Cardiac fibroblast (primary cell): ENCODE measurements at regions not wholly inside any gene's neighbourhood (a gene's known extent, or its start where the extent isn't known, plus 50 kb on each side); places are given as distances from the start of the nearest gene placed in this dataset.

Experiments used
- DNase-seq, 2 donors: peaks; one replicate each; pipeline versions ENCODE4 v3.0.0 to v3.0.0-alpha.2; 2010; ENCODE audit warnings: low read depth in 2 of 2
- H3K4me3 ChIP-seq, 2 donors: replicated peaks in 1 of 2; 1 replicate in 1 of 2; 2 replicates in 1 of 2; pipeline ENCODE4 v1.5.1; 2011; ENCODE audit warnings: low read depth in 2 of 2, low read length in 2 of 2, mild to moderate bottlenecking in 2 of 2, moderate library complexity in 1 of 2
- TF ChIP-seq, protein P1 (sequence below): IDR thresholded peaks from one replicate; pipeline ENCODE4 v1.5.1; 2011; ENCODE audit warnings: low read depth, mild to moderate bottlenecking, low read length, inconsistent platforms

DNA sequence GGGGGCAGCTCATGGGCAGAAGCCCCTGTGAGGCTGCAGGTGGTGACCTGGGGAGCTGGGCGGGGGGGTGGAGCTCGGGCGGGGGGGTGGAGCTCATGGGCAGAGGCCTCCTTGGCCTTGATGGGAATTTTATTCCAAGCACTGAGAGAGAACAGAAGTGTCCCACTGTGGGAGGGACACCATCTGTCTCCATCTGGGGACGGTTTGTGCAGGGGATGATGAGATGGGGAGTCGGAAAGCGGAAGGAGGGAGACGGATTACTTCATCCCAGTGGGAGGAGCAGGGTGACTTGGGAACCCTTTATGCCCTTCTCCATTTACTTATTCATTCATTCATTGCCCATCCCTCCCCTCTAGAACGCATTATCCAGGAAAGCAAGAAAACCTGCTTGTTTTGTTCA is 304.7 kb downstream of the ADGRD1 start:
- no peak for DNase-seq
- no peak overlapping the region for H3K4me3 ChIP-seq
- TF ChIP-seq, protein P1, sequence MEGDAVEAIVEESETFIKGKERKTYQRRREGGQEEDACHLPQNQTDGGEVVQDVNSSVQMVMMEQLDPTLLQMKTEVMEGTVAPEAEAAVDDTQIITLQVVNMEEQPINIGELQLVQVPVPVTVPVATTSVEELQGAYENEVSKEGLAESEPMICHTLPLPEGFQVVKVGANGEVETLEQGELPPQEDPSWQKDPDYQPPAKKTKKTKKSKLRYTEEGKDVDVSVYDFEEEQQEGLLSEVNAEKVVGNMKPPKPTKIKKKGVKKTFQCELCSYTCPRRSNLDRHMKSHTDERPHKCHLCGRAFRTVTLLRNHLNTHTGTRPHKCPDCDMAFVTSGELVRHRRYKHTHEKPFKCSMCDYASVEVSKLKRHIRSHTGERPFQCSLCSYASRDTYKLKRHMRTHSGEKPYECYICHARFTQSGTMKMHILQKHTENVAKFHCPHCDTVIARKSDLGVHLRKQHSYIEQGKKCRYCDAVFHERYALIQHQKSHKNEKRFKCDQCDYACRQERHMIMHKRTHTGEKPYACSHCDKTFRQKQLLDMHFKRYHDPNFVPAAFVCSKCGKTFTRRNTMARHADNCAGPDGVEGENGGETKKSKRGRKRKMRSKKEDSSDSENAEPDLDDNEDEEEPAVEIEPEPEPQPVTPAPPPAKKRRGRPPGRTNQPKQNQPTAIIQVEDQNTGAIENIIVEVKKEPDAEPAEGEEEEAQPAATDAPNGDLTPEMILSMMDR = no peak

DNA sequence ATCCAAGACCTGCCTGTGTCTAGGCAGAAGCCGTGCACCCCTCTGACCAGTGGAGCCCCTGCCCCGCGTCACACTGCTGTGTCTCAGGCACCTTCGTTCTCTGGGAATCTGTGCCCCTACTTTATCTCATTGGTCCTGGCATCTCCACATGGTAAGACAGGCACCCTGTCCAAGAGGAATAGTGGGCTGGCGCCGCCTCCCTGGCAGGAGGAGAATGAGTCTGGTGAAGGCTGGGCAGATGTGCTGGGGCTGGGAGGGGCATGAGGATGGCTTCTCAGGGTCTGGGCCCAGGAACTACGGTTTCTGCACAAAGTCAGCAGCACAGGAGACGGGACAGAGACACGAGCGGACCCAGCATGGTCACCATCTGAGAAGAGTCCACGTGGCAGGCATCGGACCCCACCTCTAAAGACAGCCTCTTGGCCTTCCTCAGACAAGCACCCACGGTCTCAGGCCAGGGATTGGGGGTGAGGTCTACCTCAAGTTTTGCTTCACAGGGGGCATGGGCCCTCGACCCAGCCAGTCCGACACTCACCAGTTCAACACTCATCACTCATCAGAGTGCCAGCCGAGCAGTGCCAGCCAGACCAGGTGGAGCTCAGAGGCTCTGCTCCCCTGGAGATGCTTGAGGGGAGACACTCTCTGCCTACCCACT is 306.7 kb downstream of the ADGRD1 start:
- no peak for DNase-seq
- no peak overlapping the region for H3K4me3 ChIP-seq
- TF ChIP-seq, protein P1 = no peak

DNA sequence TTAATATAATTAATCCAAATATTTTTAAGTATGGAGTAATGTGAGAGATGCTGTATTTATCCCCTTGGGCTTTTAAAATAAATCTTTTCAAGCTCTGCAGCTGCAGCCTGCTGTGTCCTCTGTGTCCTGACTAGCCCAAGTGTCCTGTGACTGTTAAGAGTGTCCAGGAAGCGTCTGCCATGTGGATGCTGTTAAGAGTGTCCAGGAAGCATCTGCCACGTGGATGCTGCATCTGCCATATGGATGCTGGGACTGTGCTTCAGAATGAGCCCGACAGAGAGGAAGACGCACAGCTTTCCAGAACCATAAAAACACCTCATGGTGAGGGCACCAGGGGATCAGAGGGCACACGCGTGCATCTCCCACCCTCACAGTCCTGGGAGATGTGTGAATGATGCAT is 307.2 kb downstream of the ADGRD1 start:
- TF ChIP-seq, protein P1 = no peak

DNA sequence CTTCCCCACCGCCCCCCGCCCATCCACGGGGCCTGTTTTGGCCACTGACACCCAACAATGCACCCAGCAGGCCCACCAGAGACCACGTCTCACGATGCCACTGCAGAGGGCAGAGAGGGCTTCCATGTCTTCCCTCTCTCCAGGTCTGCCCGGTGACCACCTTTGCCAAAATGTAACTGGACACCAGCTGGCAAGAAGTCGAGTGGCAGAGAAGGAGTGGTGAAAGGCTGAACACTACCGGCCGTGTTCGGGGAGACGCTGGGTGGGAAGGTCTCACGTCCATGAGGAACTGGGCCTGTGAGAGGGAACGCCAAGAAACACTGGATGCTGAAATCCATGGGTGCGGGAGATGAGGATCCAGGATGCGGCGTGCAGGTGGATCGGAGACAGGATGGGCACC is 308.2 kb downstream of the ADGRD1 start:
- DNase-seq = no peak
- no peak overlapping the region for H3K4me3 ChIP-seq
- TF ChIP-seq, protein P1 = no peak

More for the DNA sequence above, 307.2 kb downstream of the ADGRD1 start:
- no peak for DNase-seq
- H3K4me3 ChIP-seq = no peak overlapping the region

DNA sequence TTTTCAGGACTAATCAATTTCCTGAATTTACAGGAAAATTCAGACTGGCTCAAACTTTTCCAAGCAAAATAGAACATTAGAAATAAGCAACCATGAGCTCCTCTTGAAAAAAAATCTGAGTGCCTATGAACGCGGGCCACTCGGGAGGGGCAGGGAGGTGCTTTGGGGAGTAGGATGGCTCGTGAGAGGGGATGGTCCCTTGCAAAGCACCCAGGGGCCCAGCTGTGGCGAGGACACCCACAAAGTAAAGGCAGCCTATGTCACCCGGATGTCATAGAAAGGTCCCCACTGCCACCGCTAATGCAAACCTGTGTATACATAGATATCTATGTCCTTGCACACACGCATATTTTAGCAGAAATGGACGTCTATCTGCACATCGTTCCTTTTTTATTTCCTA is 309.9 kb downstream of the ADGRD1 start:
- H3K4me3 ChIP-seq = no peak overlapping the region
- TF ChIP-seq, protein P1 = no peak
- DNase-seq = no peak

DNA sequence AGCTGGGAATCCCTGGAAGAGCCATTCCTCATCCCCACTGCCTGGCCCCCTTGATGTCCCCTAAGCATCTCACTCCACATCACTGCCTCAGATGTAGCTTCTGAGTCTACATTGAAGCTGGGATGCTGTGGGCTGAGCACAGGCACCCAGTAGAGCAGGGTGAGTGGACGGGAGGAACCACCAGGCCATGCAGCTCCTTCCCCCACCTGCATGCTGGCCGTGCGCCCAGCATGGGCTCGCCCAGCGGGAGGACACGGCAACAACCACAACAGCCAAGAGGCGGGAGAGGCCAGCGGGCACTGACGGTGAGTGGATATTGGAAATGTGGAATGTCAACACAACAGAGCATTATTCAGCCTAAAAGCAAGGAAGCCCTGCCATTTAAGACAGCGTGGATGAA is 310.9 kb downstream of the ADGRD1 start:
- DNase-seq = no peak
- H3K4me3 ChIP-seq = no peak overlapping the region
- TF ChIP-seq, protein P1 = no peak
